ENCODE measurements at regions not wholly inside any gene's neighbourhood (a gene's known extent, or its start where the extent isn't known, plus 50 kb on each side); places are given as distances from the start of the nearest gene placed in this dataset.

GRCh38 chr21:32114419-32115035 is 164.3 kb downstream of the MIS18A start:
- no peak for TF ChIP-seq CTCF (IDR thresholded peaks at IDR 0.05)
- TF ChIP-seq POLR2A (IDR thresholded peaks at IDR 0.05): no peak

Data from lower leg skin (tissue), 3 donors.